CD14-positive monocyte (primary cell): ENCODE measurements at regions not wholly inside any gene's neighbourhood (a gene's known extent, or its start where the extent isn't known, plus 50 kb on each side); places are given as distances from the start of the nearest gene placed in this dataset.

Source experiments
- DNase-seq, 3 donors: peaks; one replicate each; pipeline ENCODE4 v3.0.0-alpha.2; 2011 to 2022
- H2AFZ ChIP-seq: 2 replicates; pipeline ENCODE4 v1.6.0; 2012; ENCODE audit warnings: mild to moderate bottlenecking, low read depth, low read length, inconsistent platforms; ENCODE audit not compliant: insufficient read depth, poor library complexity, severe bottlenecking
- H3K27ac ChIP-seq, 2 donors: 1 replicate in 1 of 2; 2 replicates in 1 of 2; pipeline ENCODE4 v1.5.1; 2012 to 2013; ENCODE audit warnings: low read length in 2 of 2, control low read depth in 1 of 2, inconsistent platforms in 1 of 2, low read depth in 1 of 2, mild to moderate bottlenecking in 1 of 2
- H3K27me3 ChIP-seq, 2 donors: one replicate each; pipeline versions ENCODE4 v1.6.0 to v1.6.1; 2011 to 2013; ENCODE audit warnings: low read length in 2 of 2; ENCODE audit not compliant: control insufficient read depth in 2 of 2, insufficient read depth in 2 of 2
- H3K36me3 ChIP-seq, 2 donors: replicated peaks in 1 of 2; 1 replicate in 1 of 2; 2 replicates in 1 of 2; pipeline versions ENCODE4 v1.5.1 to v1.6.1; 2012 to 2013; ENCODE audit warnings: low read length in 2 of 2, control low read depth in 1 of 2, inconsistent platforms in 1 of 2, mild to moderate bottlenecking in 1 of 2; ENCODE audit not compliant: insufficient read depth in 2 of 2, control insufficient read depth in 1 of 2
- H3K4me1 ChIP-seq, 2 donors: 1 replicate in 1 of 2; 2 replicates in 1 of 2; pipeline versions ENCODE4 v1.5.1 to v1.6.1; 2012 to 2013; ENCODE audit warnings: low read length in 2 of 2, control low read depth in 1 of 2, inconsistent platforms in 1 of 2, mild to moderate bottlenecking in 1 of 2, moderate library complexity in 1 of 2; ENCODE audit not compliant: insufficient read depth in 2 of 2, control insufficient read depth in 1 of 2
- H3K4me2 ChIP-seq: replicated peaks from 2 replicates; pipeline ENCODE3; 2012; ENCODE audit warnings: low read length, moderate library complexity, mild to moderate bottlenecking; ENCODE audit not compliant: poor library complexity, severe bottlenecking; ENCODE audit errors: extremely low read depth
- H3K4me3 ChIP-seq, 3 experiments: fragments of 200-600 bp in 1 of 3; sonication (generic) in 1 of 3; replicated peaks in 1 of 3; 1 replicate in 2 of 3; 2 replicates in 1 of 3; pipeline ENCODE4 v1.5.1; 2011 to 2013; ENCODE audit warnings: low read length in 3 of 3, mild to moderate bottlenecking in 3 of 3, control low read depth in 2 of 3, low read depth in 2 of 3, inconsistent platforms in 1 of 3, moderate library complexity in 1 of 3
- H3K79me2 ChIP-seq: 2 replicates; pipeline ENCODE4 v1.6.0; 2012; ENCODE audit warnings: mild to moderate bottlenecking, control low read depth, inconsistent platforms, low read length, moderate library complexity; ENCODE audit not compliant: insufficient read depth
- H3K9ac ChIP-seq: 2 replicates; pipeline ENCODE4 v1.6.0; 2017; ENCODE audit warnings: low read length, mild to moderate bottlenecking; ENCODE audit not compliant: insufficient read depth, poor library complexity, severe bottlenecking
- H3K9me3 ChIP-seq, 2 donors: replicated peaks in 1 of 2; 1 replicate in 1 of 2; 2 replicates in 1 of 2; pipeline versions ENCODE4 v1.5.1 to v1.6.1; 2012 to 2013; ENCODE audit warnings: low read length in 2 of 2, control low read depth in 1 of 2; ENCODE audit not compliant: control insufficient read depth in 1 of 2, insufficient read depth in 1 of 2
- H4K20me1 ChIP-seq: 2 replicates; pipeline ENCODE4 v1.6.0; 2012; ENCODE audit warnings: mild to moderate bottlenecking, low read length, control low read depth, moderate library complexity; ENCODE audit not compliant: insufficient read depth
- H3K27ac Mint-ChIP-seq, 7 donors: one replicate each; pipeline ENCODE4 v1.8.0; 2020; ENCODE audit warnings: mild to moderate bottlenecking in 7 of 7, mixed read lengths in 7 of 7, moderate library complexity in 6 of 7, inconsistent platforms in 2 of 7
- H3K27me3 Mint-ChIP-seq, 3 donors: one replicate each; pipeline ENCODE4 v1.8.0; 2021 to 2022; ENCODE audit warnings: low read depth in 3 of 3, mild to moderate bottlenecking in 3 of 3, mixed read lengths in 3 of 3, moderate library complexity in 3 of 3, inconsistent platforms in 1 of 3
- H3K36me3 Mint-ChIP-seq, 2 donors: one replicate each; pipeline ENCODE4 v1.8.0; 2020; ENCODE audit warnings: mixed read lengths in 2 of 2, inconsistent platforms in 1 of 2, mild to moderate bottlenecking in 1 of 2
- H3K4me1 Mint-ChIP-seq: one replicate; pipeline ENCODE4 v1.8.0; 2020; ENCODE audit warnings: mild to moderate bottlenecking, mixed read lengths
- H3K4me3 Mint-ChIP-seq, 2 donors: one replicate each; pipeline ENCODE4 v1.8.0; 2020; ENCODE audit warnings: mild to moderate bottlenecking in 2 of 2, mixed read lengths in 2 of 2, moderate library complexity in 1 of 2
- H3K9me3 Mint-ChIP-seq, 7 donors: one replicate each; pipeline ENCODE4 v1.8.0; 2020 to 2022; ENCODE audit warnings: mixed read lengths in 7 of 7, mild to moderate bottlenecking in 6 of 7, moderate library complexity in 6 of 7, inconsistent platforms in 2 of 7
- CTCF ChIP-seq: fragments of 200-600 bp; IDR thresholded peaks from one replicate; pipeline ENCODE4 v1.8.0; 2022; ENCODE audit warnings: antibody characterized with exemption, mild to moderate bottlenecking
- WGBS: methylation state at CpG from one replicate; pipeline ENCODE4 v1.1.5; 2013; ENCODE audit warnings: missing lambda C conversion rate; ENCODE audit not compliant: insufficient coverage; 5-methylcytosine and 5-hydroxymethylcytosine counted together
- intact Hi-C, 2 donors: fragments of 100-400 bp; cut with micrococcal nuclease; formaldehyde crosslinking; loops; one replicate each; pipeline versions ENCODE4 v1.15.0 to v1.15.1; 2023

DNA sequence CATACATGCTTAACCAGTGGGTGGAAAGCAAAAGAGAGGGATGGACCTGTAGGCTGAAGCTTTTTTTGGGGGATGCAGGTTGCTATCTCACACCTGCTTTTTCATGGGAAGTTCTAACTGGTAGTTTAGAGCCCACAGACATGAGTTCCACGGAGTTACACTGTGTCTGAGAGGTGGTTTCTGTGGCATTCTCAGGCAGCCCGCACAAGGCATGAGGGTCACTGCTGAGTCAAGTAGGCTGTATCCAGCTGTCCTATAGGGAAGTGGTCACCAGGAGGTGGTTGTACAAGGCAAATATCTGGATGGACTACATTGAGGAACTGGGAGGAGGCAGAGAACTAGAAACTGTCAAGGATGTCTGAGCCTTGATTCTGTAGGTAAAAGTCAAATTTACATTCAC lies 351.0 kb upstream of the POM121L12 start:
- H3K27ac ChIP-seq: no peak overlapping the region
- Mint-ChIP-seq H3K9me3 (peaks cover 3 to 12% (median 7%) of the 10 kb centered on the region in 7 donors), H3K27ac (no peak overlapping the region), H3K4me3 (no peak overlapping the region), H3K27me3 (peaks cover 0 to 2% (median 1%) of the 10 kb centered on the region in 3 donors), H3K4me1 (no peaks in the 10 kb centered on the region), H3K36me3 (no peaks in the 10 kb centered on the region)
- peaks cover 0 to 7% of the 10 kb centered on the region in 2 donors for H3K9me3 ChIP-seq
- no peak overlapping the region for H3K4me2 ChIP-seq
- H2AFZ ChIP-seq: no peak overlapping the region
- H3K4me1 ChIP-seq: no peaks in the 10 kb centered on the region
- WGBS: 78% methylated on average over 2 of the region's 2 CpGs
- H3K4me3 ChIP-seq: no peak overlapping the region
- H4K20me1 ChIP-seq: no peaks in the 10 kb centered on the region
- H3K27me3 ChIP-seq: no peaks in the 10 kb centered on the region
- intact Hi-C loops: no loop called here
- no peak overlapping the region for H3K9ac ChIP-seq
- no peak for TF ChIP-seq CTCF
- H3K79me2 ChIP-seq: no peaks in the 10 kb centered on the region
- no peak for DNase-seq
- no peaks in the 10 kb centered on the region for H3K36me3 ChIP-seq

DNA sequence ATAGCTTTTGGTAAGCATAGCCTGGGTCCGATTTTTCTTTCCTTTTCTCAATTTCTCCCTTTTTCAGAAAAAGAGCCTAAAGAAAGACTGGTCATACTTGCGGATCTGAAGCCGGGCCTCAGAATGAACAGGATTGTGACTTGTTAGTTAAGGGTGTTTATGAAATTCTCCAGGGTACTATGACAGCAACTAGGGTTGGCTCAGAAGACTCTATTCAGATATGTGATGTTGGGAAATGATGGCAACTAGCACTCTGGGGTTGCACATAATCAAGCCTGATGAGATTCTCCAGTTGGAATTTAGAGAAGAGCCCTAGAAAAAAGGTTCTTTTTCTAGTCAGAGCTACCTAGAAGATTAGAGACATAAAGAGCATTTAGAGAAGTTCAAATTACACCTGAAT lies 352.4 kb upstream of the POM121L12 start:
- DNase-seq: no peak
- peaks cover 2 to 11% (median 9%) of the 10 kb centered on the region in 7 donors for H3K9me3 Mint-ChIP-seq

More for the DNA sequence above, 352.4 kb upstream of the POM121L12 start:
- no peaks in the 10 kb centered on the region for H3K27me3 ChIP-seq
- no peak overlapping the region for H3K9ac ChIP-seq
- H3K4me3 Mint-ChIP-seq: no peak overlapping the region
- no peak overlapping the region for H3K4me3 ChIP-seq
- no peaks in the 10 kb centered on the region for H3K79me2 ChIP-seq
- H3K27ac Mint-ChIP-seq: no peak overlapping the region
- H3K4me1 ChIP-seq: no peaks in the 10 kb centered on the region
- H3K4me2 ChIP-seq: no peak overlapping the region
- H3K36me3 ChIP-seq: no peaks in the 10 kb centered on the region
- H4K20me1 ChIP-seq: no peaks in the 10 kb centered on the region
- no peak overlapping the region for H2AFZ ChIP-seq
- 83% methylated on average over 2 of the region's 3 CpGs for WGBS
- H3K27ac ChIP-seq: no peak overlapping the region
- no peaks in the 10 kb centered on the region for H3K4me1 Mint-ChIP-seq
- H3K36me3 Mint-ChIP-seq: no peaks in the 10 kb centered on the region
- intact Hi-C loops: no loop called here
- no peak for TF ChIP-seq CTCF
- H3K27me3 Mint-ChIP-seq: peaks cover 0 to 2% (median 1%) of the 10 kb centered on the region in 3 donors
- H3K9me3 ChIP-seq: peaks cover 5 to 7% of the 10 kb centered on the region in 2 donors
